ENCODE measurements at regions not wholly inside any gene's neighbourhood (a gene's known extent, or its start where the extent isn't known, plus 50 kb on each side); places are given as distances from the start of the nearest gene placed in this dataset.

- no peaks in the 10 kb centered on the region for H3K36me3 ChIP-seq (ENCODE audit: insufficient read depth, low read length)
- H3K27ac ChIP-seq (ENCODE audit: low read depth, low read length): no peak overlapping the region
- H3K27me3 ChIP-seq (ENCODE audit: insufficient read depth, low read length): no peaks in the 10 kb centered on the region
- H3K4me3 ChIP-seq (ENCODE audit: low read length): no peak overlapping the region
- H3K9me3 ChIP-seq (ENCODE audit: insufficient read depth, low read depth, low read length): no peaks in the 10 kb centered on the region
- H3K9ac ChIP-seq (ENCODE audit: low read depth, low read length): no peak overlapping the region
- H3K4me1 ChIP-seq (ENCODE audit: insufficient read depth, low read length): peaks cover 8% of the 10 kb centered on the region
- 100% methylated on average over 1 of the region's 3 CpGs for WGBS
Measured at GRCh38 chr13:55705971-55706370, 1434.7 kb upstream of the PRR20A start.

GRCh38 chr13:55714120-55714519, 1426.6 kb upstream of the PRR20A start:
- Histone ChIP-seq H3K27ac (ENCODE audit: low read depth, low read length) (no peak overlapping the region), H3K36me3 (ENCODE audit: insufficient read depth, low read length) (no peaks in the 10 kb centered on the region), H3K27me3 (ENCODE audit: insufficient read depth, low read length) (no peaks in the 10 kb centered on the region), H3K9me3 (ENCODE audit: insufficient read depth, low read depth, low read length) (no peaks in the 10 kb centered on the region), H3K9ac (ENCODE audit: low read depth, low read length) (no peak overlapping the region), H3K4me1 (ENCODE audit: insufficient read depth, low read length) (peaks cover 4% of the 10 kb centered on the region; the same call in 1 of the 2 replicates), H3K4me3 (ENCODE audit: low read length) (no peak overlapping the region)

- Histone ChIP-seq H3K9me3 (ENCODE audit: insufficient read depth, low read depth, low read length) (no peaks in the 10 kb centered on the region), H3K27me3 (ENCODE audit: insufficient read depth, low read length) (no peaks in the 10 kb centered on the region), H3K4me3 (ENCODE audit: low read length) (no peak overlapping the region), H3K9ac (ENCODE audit: low read depth, low read length) (no peak overlapping the region), H3K36me3 (ENCODE audit: insufficient read depth, low read length) (no peaks in the 10 kb centered on the region), H3K27ac (ENCODE audit: low read depth, low read length) (no peak overlapping the region), H3K4me1 (ENCODE audit: insufficient read depth, low read length) (peaks cover 20% of the 10 kb centered on the region)
- 67% methylated on average over 3 of the region's 5 CpGs for WGBS
Measured at GRCh38 chr13:55727683-55728082, 1413.0 kb upstream of the PRR20A start.

GRCh38 chr13:55728247-55728646, 1412.5 kb upstream of the PRR20A start:
- Histone ChIP-seq H3K27ac (ENCODE audit: low read depth, low read length) (no peak overlapping the region), H3K36me3 (ENCODE audit: insufficient read depth, low read length) (no peaks in the 10 kb centered on the region), H3K4me1 (ENCODE audit: insufficient read depth, low read length) (peaks cover 20% of the 10 kb centered on the region), H3K9ac (ENCODE audit: low read depth, low read length) (no peak overlapping the region), H3K27me3 (ENCODE audit: insufficient read depth, low read length) (no peaks in the 10 kb centered on the region), H3K4me3 (ENCODE audit: low read length) (no peak overlapping the region), H3K9me3 (ENCODE audit: insufficient read depth, low read depth, low read length) (no peaks in the 10 kb centered on the region)
- 90% methylated on average over 2 of the region's 2 CpGs for WGBS

- whole genome bisulfite sequencing: no CpG with 5 or more reads among the region's 2 CpGs
- H3K27ac ChIP-seq (ENCODE audit: low read depth, low read length): no peak overlapping the region
- no peaks in the 10 kb centered on the region for H3K9me3 ChIP-seq (ENCODE audit: insufficient read depth, low read depth, low read length)
- H3K27me3 ChIP-seq (ENCODE audit: insufficient read depth, low read length): no peaks in the 10 kb centered on the region
- no peak overlapping the region for H3K4me3 ChIP-seq (ENCODE audit: low read length)
- no peak overlapping the region for H3K9ac ChIP-seq (ENCODE audit: low read depth, low read length)
- H3K4me1 ChIP-seq (ENCODE audit: insufficient read depth, low read length): no peaks in the 10 kb centered on the region
- no peaks in the 10 kb centered on the region for H3K36me3 ChIP-seq (ENCODE audit: insufficient read depth, low read length)
Measured at GRCh38 chr13:55745828-55746227, 1394.9 kb upstream of the PRR20A start.

- 88% methylated on average over 3 of the region's 3 CpGs for WGBS
- H3K9me3 ChIP-seq (ENCODE audit: insufficient read depth, low read depth, low read length): no peaks in the 10 kb centered on the region
- H3K36me3 ChIP-seq (ENCODE audit: insufficient read depth, low read length): no peaks in the 10 kb centered on the region
- H3K4me1 ChIP-seq (ENCODE audit: insufficient read depth, low read length): no peaks in the 10 kb centered on the region
- no peak overlapping the region for H3K27ac ChIP-seq (ENCODE audit: low read depth, low read length)
- no peak overlapping the region for H3K9ac ChIP-seq (ENCODE audit: low read depth, low read length)
- H3K4me3 ChIP-seq (ENCODE audit: low read length): no peak overlapping the region
- H3K27me3 ChIP-seq (ENCODE audit: insufficient read depth, low read length): no peaks in the 10 kb centered on the region
Measured at GRCh38 chr13:55761986-55762385, 1378.7 kb upstream of the PRR20A start.

- Histone ChIP-seq H3K27me3 (ENCODE audit: insufficient read depth, low read length) (no peaks in the 10 kb centered on the region), H3K4me1 (ENCODE audit: insufficient read depth, low read length) (no peaks in the 10 kb centered on the region; the same call in 1 of the 2 replicates), H3K9me3 (ENCODE audit: insufficient read depth, low read depth, low read length) (no peaks in the 10 kb centered on the region), H3K36me3 (ENCODE audit: insufficient read depth, low read length) (no peaks in the 10 kb centered on the region), H3K9ac (ENCODE audit: low read depth, low read length) (no peak overlapping the region), H3K4me3 (ENCODE audit: low read length) (no peak overlapping the region), H3K27ac (ENCODE audit: low read depth, low read length) (no peak overlapping the region)
- 86% methylated on average over 2 of the region's 2 CpGs for WGBS
Measured at GRCh38 chr13:55777612-55778011, 1363.1 kb upstream of the PRR20A start.

GRCh38 chr13:55783841-55784240, 1356.9 kb upstream of the PRR20A start:
- Histone ChIP-seq H3K9ac (ENCODE audit: low read depth, low read length) (no peak overlapping the region), H3K27me3 (ENCODE audit: insufficient read depth, low read length) (no peaks in the 10 kb centered on the region), H3K9me3 (ENCODE audit: insufficient read depth, low read depth, low read length) (peaks cover 7% of the 10 kb centered on the region; the same call in 1 of the 2 replicates), H3K4me3 (ENCODE audit: low read length) (no peak overlapping the region), H3K36me3 (ENCODE audit: insufficient read depth, low read length) (no peaks in the 10 kb centered on the region), H3K4me1 (ENCODE audit: insufficient read depth, low read length) (peaks cover 5% of the 10 kb centered on the region; the same call in 1 of the 2 replicates), H3K27ac (ENCODE audit: low read depth, low read length) (no peak overlapping the region)
- no CpG with 5 or more reads among the region's 1 CpG for WGBS

GRCh38 chr13:55788548-55788947, 1352.2 kb upstream of the PRR20A start:
- peaks cover 8% of the 10 kb centered on the region; the same call in 1 of the 2 replicates for H3K4me1 ChIP-seq (ENCODE audit: insufficient read depth, low read length)
- no peaks in the 10 kb centered on the region for H3K36me3 ChIP-seq (ENCODE audit: insufficient read depth, low read length)
- peaks cover 7% of the 10 kb centered on the region; the same call in 1 of the 2 replicates for H3K9me3 ChIP-seq (ENCODE audit: insufficient read depth, low read depth, low read length)
- H3K27me3 ChIP-seq (ENCODE audit: insufficient read depth, low read length): no peaks in the 10 kb centered on the region
- no peak overlapping the region for H3K27ac ChIP-seq (ENCODE audit: low read depth, low read length)
- 100% methylated on average over 1 of the region's 1 CpG for WGBS
- H3K9ac ChIP-seq (ENCODE audit: low read depth, low read length): no peak overlapping the region
- no peak overlapping the region for H3K4me3 ChIP-seq (ENCODE audit: low read length)

GRCh38 chr13:55792544-55793193, 1348.0 kb upstream of the PRR20A start:
- Histone ChIP-seq H3K27ac (ENCODE audit: low read depth, low read length) (no peak overlapping the region), H3K36me3 (ENCODE audit: insufficient read depth, low read length) (no peaks in the 10 kb centered on the region), H3K4me1 (ENCODE audit: insufficient read depth, low read length) (peaks cover 4% of the 10 kb centered on the region; the same call in 1 of the 2 replicates), H3K9me3 (ENCODE audit: insufficient read depth, low read depth, low read length) (peaks cover 7% of the 10 kb centered on the region; the same call in 1 of the 2 replicates), H3K9ac (ENCODE audit: low read depth, low read length) (no peak overlapping the region), H3K27me3 (ENCODE audit: insufficient read depth, low read length) (no peaks in the 10 kb centered on the region), H3K4me3 (ENCODE audit: low read length) (no peak overlapping the region)
- WGBS: 100% methylated on average over 1 of the region's 3 CpGs

- Histone ChIP-seq H3K36me3 (ENCODE audit: insufficient read depth, low read length) (0 out of 2 replicates have a peak, but pooled peaks cover 2% of the 10 kb centered on the region), H3K27me3 (ENCODE audit: insufficient read depth, low read length) (no peaks in the 10 kb centered on the region), H3K4me1 (ENCODE audit: insufficient read depth, low read length) (no peaks in the 10 kb centered on the region), H3K4me3 (ENCODE audit: low read length) (no peak overlapping the region), H3K9ac (ENCODE audit: low read depth, low read length) (no peak overlapping the region), H3K9me3 (ENCODE audit: insufficient read depth, low read depth, low read length) (peaks cover 14% of the 10 kb centered on the region), H3K27ac (ENCODE audit: low read depth, low read length) (no peak overlapping the region)
- 93% methylated on average over 7 of the region's 7 CpGs for WGBS
Measured at GRCh38 chr13:55815458-55816033, 1325.2 kb upstream of the PRR20A start.
